H1 (cell line): ENCODE measurements at regions not wholly inside any gene's neighbourhood (a gene's known extent, or its start where the extent isn't known, plus 50 kb on each side); places are given as distances from the start of the nearest gene placed in this dataset.

ENCODE experiments used
- KDM4A ChIP-seq: IDR thresholded peaks from one replicate; pipeline ENCODE4 v1.7.1; 2012; ENCODE audit warnings: low read depth, mild to moderate bottlenecking, moderate library complexity, low read length, inconsistent platforms; ENCODE audit not compliant: severe bottlenecking
- TF ChIP-seq, protein P1 (sequence below): fragments of 300-600 bp; sonication (generic); IDR thresholded peaks from 2 replicates; pipeline ENCODE4 v1.7.1; 2012; ENCODE audit warnings: low read length, moderate library complexity, mild to moderate bottlenecking, inconsistent platforms; ENCODE audit not compliant: insufficient replicate concordance

DNA sequence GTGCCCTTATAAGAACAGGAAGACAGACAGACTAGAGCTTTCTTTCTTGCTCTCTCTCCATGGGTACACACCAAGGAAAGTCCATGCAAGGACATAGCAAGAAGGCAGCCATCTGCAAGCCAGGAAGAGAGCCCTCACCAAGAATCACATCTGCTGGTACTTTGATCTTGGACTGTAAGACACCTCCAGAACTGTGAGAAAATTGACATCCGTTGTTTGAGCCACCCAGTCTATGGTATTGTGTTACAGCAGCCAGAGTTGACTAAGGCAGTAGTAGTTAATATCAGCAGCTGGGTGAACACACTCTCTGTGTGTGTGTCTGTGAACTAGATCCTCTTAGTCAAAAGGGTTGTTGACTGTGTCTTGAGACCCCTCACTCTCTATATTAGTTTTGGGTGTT, 53.8 kb upstream of the PPP2R5A start (continued):
- TF ChIP-seq KDM4A, result no peak
- TF ChIP-seq, protein P1, sequence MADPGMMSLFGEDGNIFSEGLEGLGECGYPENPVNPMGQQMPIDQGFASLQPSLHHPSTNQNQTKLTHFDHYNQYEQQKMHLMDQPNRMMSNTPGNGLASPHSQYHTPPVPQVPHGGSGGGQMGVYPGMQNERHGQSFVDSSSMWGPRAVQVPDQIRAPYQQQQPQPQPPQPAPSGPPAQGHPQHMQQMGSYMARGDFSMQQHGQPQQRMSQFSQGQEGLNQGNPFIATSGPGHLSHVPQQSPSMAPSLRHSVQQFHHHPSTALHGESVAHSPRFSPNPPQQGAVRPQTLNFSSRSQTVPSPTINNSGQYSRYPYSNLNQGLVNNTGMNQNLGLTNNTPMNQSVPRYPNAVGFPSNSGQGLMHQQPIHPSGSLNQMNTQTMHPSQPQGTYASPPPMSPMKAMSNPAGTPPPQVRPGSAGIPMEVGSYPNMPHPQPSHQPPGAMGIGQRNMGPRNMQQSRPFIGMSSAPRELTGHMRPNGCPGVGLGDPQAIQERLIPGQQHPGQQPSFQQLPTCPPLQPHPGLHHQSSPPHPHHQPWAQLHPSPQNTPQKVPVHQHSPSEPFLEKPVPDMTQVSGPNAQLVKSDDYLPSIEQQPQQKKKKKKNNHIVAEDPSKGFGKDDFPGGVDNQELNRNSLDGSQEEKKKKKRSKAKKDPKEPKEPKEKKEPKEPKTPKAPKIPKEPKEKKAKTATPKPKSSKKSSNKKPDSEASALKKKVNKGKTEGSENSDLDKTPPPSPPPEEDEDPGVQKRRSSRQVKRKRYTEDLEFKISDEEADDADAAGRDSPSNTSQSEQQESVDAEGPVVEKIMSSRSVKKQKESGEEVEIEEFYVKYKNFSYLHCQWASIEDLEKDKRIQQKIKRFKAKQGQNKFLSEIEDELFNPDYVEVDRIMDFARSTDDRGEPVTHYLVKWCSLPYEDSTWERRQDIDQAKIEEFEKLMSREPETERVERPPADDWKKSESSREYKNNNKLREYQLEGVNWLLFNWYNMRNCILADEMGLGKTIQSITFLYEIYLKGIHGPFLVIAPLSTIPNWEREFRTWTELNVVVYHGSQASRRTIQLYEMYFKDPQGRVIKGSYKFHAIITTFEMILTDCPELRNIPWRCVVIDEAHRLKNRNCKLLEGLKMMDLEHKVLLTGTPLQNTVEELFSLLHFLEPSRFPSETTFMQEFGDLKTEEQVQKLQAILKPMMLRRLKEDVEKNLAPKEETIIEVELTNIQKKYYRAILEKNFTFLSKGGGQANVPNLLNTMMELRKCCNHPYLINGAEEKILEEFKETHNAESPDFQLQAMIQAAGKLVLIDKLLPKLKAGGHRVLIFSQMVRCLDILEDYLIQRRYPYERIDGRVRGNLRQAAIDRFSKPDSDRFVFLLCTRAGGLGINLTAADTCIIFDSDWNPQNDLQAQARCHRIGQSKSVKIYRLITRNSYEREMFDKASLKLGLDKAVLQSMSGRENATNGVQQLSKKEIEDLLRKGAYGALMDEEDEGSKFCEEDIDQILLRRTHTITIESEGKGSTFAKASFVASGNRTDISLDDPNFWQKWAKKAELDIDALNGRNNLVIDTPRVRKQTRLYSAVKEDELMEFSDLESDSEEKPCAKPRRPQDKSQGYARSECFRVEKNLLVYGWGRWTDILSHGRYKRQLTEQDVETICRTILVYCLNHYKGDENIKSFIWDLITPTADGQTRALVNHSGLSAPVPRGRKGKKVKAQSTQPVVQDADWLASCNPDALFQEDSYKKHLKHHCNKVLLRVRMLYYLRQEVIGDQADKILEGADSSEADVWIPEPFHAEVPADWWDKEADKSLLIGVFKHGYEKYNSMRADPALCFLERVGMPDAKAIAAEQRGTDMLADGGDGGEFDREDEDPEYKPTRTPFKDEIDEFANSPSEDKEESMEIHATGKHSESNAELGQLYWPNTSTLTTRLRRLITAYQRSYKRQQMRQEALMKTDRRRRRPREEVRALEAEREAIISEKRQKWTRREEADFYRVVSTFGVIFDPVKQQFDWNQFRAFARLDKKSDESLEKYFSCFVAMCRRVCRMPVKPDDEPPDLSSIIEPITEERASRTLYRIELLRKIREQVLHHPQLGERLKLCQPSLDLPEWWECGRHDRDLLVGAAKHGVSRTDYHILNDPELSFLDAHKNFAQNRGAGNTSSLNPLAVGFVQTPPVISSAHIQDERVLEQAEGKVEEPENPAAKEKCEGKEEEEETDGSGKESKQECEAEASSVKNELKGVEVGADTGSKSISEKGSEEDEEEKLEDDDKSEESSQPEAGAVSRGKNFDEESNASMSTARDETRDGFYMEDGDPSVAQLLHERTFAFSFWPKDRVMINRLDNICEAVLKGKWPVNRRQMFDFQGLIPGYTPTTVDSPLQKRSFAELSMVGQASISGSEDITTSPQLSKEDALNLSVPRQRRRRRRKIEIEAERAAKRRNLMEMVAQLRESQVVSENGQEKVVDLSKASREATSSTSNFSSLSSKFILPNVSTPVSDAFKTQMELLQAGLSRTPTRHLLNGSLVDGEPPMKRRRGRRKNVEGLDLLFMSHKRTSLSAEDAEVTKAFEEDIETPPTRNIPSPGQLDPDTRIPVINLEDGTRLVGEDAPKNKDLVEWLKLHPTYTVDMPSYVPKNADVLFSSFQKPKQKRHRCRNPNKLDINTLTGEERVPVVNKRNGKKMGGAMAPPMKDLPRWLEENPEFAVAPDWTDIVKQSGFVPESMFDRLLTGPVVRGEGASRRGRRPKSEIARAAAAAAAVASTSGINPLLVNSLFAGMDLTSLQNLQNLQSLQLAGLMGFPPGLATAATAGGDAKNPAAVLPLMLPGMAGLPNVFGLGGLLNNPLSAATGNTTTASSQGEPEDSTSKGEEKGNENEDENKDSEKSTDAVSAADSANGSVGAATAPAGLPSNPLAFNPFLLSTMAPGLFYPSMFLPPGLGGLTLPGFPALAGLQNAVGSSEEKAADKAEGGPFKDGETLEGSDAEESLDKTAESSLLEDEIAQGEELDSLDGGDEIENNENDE, result no peak
